H4 (cell line): ENCODE measurements at regions not wholly inside any gene's neighbourhood (a gene's known extent, or its start where the extent isn't known, plus 50 kb on each side); places are given as distances from the start of the nearest gene placed in this dataset.
A peak's percentile ranks its signal among the peaks of the same experiment; 100 is the strongest.

Source experiments
- DNase-seq: peaks from one replicate; pipeline ENCODE4 v3.0.0-alpha.2; 2015; ENCODE audit warnings: low spot score

- no peak for DNase-seq
These were observed 99.8 kb upstream of the PMFBP1 start for GRCh38 chr16:72271699-72272240.

- no peak for DNase-seq
These were observed 98.6 kb upstream of the PMFBP1 start for GRCh38 chr16:72270531-72270930.

- DNase-seq = no peak
These were observed 94.9 kb upstream of the PMFBP1 start for GRCh38 chr16:72266836-72267235.

- DNase-seq = no peak
These were observed 92.8 kb upstream of the PMFBP1 start for GRCh38 chr16:72264771-72265170.

GRCh38 chr16:72262711-72263110 is 90.8 kb upstream of the PMFBP1 start:
- no peak for DNase-seq

GRCh38 chr16:72261127-72261526 is 89.2 kb upstream of the PMFBP1 start:
- no peak for DNase-seq

GRCh38 chr16:72256398-72257066 is 84.6 kb upstream of the PMFBP1 start:
- DNase-seq = no peak

GRCh38 chr16:72255786-72256185 is 83.8 kb upstream of the PMFBP1 start:
- DNase-seq = no peak

GRCh38 chr16:72247821-72248253 is 75.9 kb upstream of the PMFBP1 start:
- no peak for DNase-seq

GRCh38 chr16:72246423-72246822 is 74.5 kb upstream of the PMFBP1 start:
- no peak for DNase-seq

- DNase-seq = no peak
These were observed 72.9 kb upstream of the PMFBP1 start for GRCh38 chr16:72244853-72245252.

GRCh38 chr16:72243621-72244020 is 71.7 kb upstream of the PMFBP1 start:
- DNase-seq = no peak

- no peak for DNase-seq
These were observed 70.8 kb upstream of the PMFBP1 start for GRCh38 chr16:72242757-72243156.

GRCh38 chr16:72241930-72242329 is 70.0 kb upstream of the PMFBP1 start:
- DNase-seq = peak; percentile 33

- no peak for DNase-seq
These were observed 69.1 kb upstream of the PMFBP1 start for GRCh38 chr16:72241008-72241407.

- no peak for DNase-seq
These were observed 68.5 kb upstream of the PMFBP1 start for GRCh38 chr16:72240466-72240865.

- no peak for DNase-seq
These were observed 64.9 kb upstream of the PMFBP1 start for GRCh38 chr16:72236866-72237265.

GRCh38 chr16:72234387-72234786 is 62.4 kb upstream of the PMFBP1 start:
- DNase-seq = no peak

- no peak for DNase-seq
These were observed 56.1 kb upstream of the PMFBP1 start for GRCh38 chr16:72228014-72228413.

- DNase-seq = no peak
These were observed 54.2 kb upstream of the PMFBP1 start for GRCh38 chr16:72226136-72226535.

GRCh38 chr16:72224260-72224768 is 52.4 kb upstream of the PMFBP1 start:
- DNase-seq = no peak

GRCh38 chr16:72222503-72222902 is 50.5 kb upstream of the PMFBP1 start:
- no peak for DNase-seq
